HEK293 (cell line): ENCODE measurements at regions not wholly inside any gene's neighbourhood (a gene's known extent, or its start where the extent isn't known, plus 50 kb on each side); places are given as distances from the start of the nearest gene placed in this dataset.

ENCODE experiments used
- BCL11A ChIP-seq: fragments of 450-650 bp; formaldehyde crosslinking; IDR thresholded peaks from 2 replicates; pipeline ENCODE4 v1.5.1; 2016; ENCODE audit warnings: low read depth, missing biosample characterization, missing genetic modification characterization
- CTCF ChIP-seq: fragments of 450-650 bp; formaldehyde crosslinking; IDR thresholded peaks from 2 replicates; pipeline ENCODE4 v1.5.1; 2016; ENCODE audit warnings: missing biosample characterization, missing genetic modification characterization
- MEIS1 ChIP-seq: sonication (generic); formaldehyde crosslinking; IDR thresholded peaks from 2 replicates; pipeline ENCODE4 v1.8.1; 2022; ENCODE audit warnings: missing genetic modification reagents, mild to moderate bottlenecking, borderline replicate concordance
- SP2 ChIP-seq: fragments of 450-650 bp; formaldehyde crosslinking; IDR thresholded peaks from 2 replicates; pipeline ENCODE4 v1.5.1; 2016; ENCODE audit warnings: missing biosample characterization, missing genetic modification characterization
- TCF7L2 ChIP-seq: IDR thresholded peaks from 2 replicates; pipeline ENCODE4 v1.6.1; 2011; ENCODE audit warnings: low read depth, mild to moderate bottlenecking, inconsistent platforms, low read length, moderate library complexity, borderline replicate concordance
- YY2 ChIP-seq: fragments of 450-650 bp; formaldehyde crosslinking; IDR thresholded peaks from 2 replicates; pipeline ENCODE4 v1.5.1; 2016; ENCODE audit warnings: missing biosample characterization, missing genetic modification characterization

- TF ChIP-seq SP2 (tag by site-specific recombination) (no peak), CTCF (no peak), YY2 (tag by site-specific recombination) (no peak), TCF7L2 (no peak), BCL11A (tag by site-specific recombination) (no peak), MEIS1 (CRISPR knock-in tag) (no peak)
These were observed 320.2 kb downstream of the TMEM161B start for GRCh38 chr5:87948486-87948885.
